ENCODE measurements at regions not wholly inside any gene's neighbourhood (a gene's known extent, or its start where the extent isn't known, plus 50 kb on each side); places are given as distances from the start of the nearest gene placed in this dataset.

- Histone ChIP-seq H3K9me3 (replicated peaks; ENCODE audit: insufficient read depth, low read length) (no peaks in the 10 kb centered on the region), H3K4me3 (ENCODE audit: low read length) (no peak overlapping the region), H3K9me2 (replicated peaks; ENCODE audit: insufficient read depth, low read length) (no peaks in the 10 kb centered on the region), H3K36me3 (replicated peaks; ENCODE audit: insufficient read depth, low read length) (no peaks in the 10 kb centered on the region), H2AFZ (ENCODE audit: low read length) (no peak overlapping the region), H3K9ac (ENCODE audit: low read length) (no peak overlapping the region), H3K4me2 (ENCODE audit: low read depth, low read length) (no peak overlapping the region), H3K4me1 (ENCODE audit: low read length) (no peaks in the 10 kb centered on the region), H3K27me3 (replicated peaks; ENCODE audit: insufficient read depth, low read length) (no peaks in the 10 kb centered on the region), H3K79me2 (ENCODE audit: low read length) (no peaks in the 10 kb centered on the region), H3F3A (ENCODE audit: insufficient read depth, low read length) (no peaks in the 10 kb centered on the region), H4K20me1 (ENCODE audit: insufficient read depth, low read length) (no peaks in the 10 kb centered on the region), H3K27ac (ENCODE audit: low read length) (no peak overlapping the region)
- DNase-seq = no peak
- TF ChIP-seq EZH2phosphoT487 (IDR thresholded peaks at IDR 0.05; ENCODE audit: low read length) (no peak), EZH2 (optimal IDR thresholded peaks at IDR 0.05; ENCODE audit: low read depth, low read length) (no peak), CTCF (IDR thresholded peaks at IDR 0.05; ENCODE audit: low read length) (no peak)
Measured at GRCh38 chr6:21859193-21859735, 265.7 kb downstream of the SOX4 start.

GRCh38 chr6:21861942-21862341 is 268.4 kb downstream of the SOX4 start:
- H3K4me3 ChIP-seq (ENCODE audit: low read length) = no peak overlapping the region
- H3K4me1 ChIP-seq (ENCODE audit: low read length) = no peaks in the 10 kb centered on the region
- TF ChIP-seq CTCF (IDR thresholded peaks at IDR 0.05; ENCODE audit: low read length) = no peak
- no peak for TF ChIP-seq EZH2 (optimal IDR thresholded peaks at IDR 0.05; ENCODE audit: low read depth, low read length)
- no peak for TF ChIP-seq EZH2phosphoT487 (IDR thresholded peaks at IDR 0.05; ENCODE audit: low read length)
- no peak for DNase-seq
- H2AFZ ChIP-seq (ENCODE audit: low read length) = no peak overlapping the region
- H3K27me3 ChIP-seq (replicated peaks; ENCODE audit: insufficient read depth, low read length) = no peaks in the 10 kb centered on the region
- H3K36me3 ChIP-seq (replicated peaks; ENCODE audit: insufficient read depth, low read length) = no peaks in the 10 kb centered on the region
- H3K9me3 ChIP-seq (replicated peaks; ENCODE audit: insufficient read depth, low read length) = no peaks in the 10 kb centered on the region
- no peak overlapping the region for H3K9ac ChIP-seq (ENCODE audit: low read length)
- H3F3A ChIP-seq (ENCODE audit: insufficient read depth, low read length) = no peaks in the 10 kb centered on the region
- H3K79me2 ChIP-seq (ENCODE audit: low read length) = no peaks in the 10 kb centered on the region
- H3K4me2 ChIP-seq (ENCODE audit: low read depth, low read length) = no peak overlapping the region
- no peaks in the 10 kb centered on the region for H3K9me2 ChIP-seq (replicated peaks; ENCODE audit: insufficient read depth, low read length)
- H4K20me1 ChIP-seq (ENCODE audit: insufficient read depth, low read length) = no peaks in the 10 kb centered on the region
- H3K27ac ChIP-seq (ENCODE audit: low read length) = no peak overlapping the region

GRCh38 chr6:21864206-21864605 is 270.7 kb downstream of the SOX4 start:
- DNase-seq = no peak
- H3K4me2 ChIP-seq (ENCODE audit: low read depth, low read length) = no peak overlapping the region
- no peaks in the 10 kb centered on the region for H3K4me1 ChIP-seq (ENCODE audit: low read length)
- TF ChIP-seq EZH2phosphoT487 (IDR thresholded peaks at IDR 0.05; ENCODE audit: low read length) (no peak), CTCF (IDR thresholded peaks at IDR 0.05; ENCODE audit: low read length) (no peak), EZH2 (optimal IDR thresholded peaks at IDR 0.05; ENCODE audit: low read depth, low read length) (no peak)
- no peak overlapping the region for H3K9ac ChIP-seq (ENCODE audit: low read length)
- no peaks in the 10 kb centered on the region for H4K20me1 ChIP-seq (ENCODE audit: insufficient read depth, low read length)
- no peaks in the 10 kb centered on the region for H3K27me3 ChIP-seq (replicated peaks; ENCODE audit: insufficient read depth, low read length)
- no peaks in the 10 kb centered on the region for H3K9me2 ChIP-seq (replicated peaks; ENCODE audit: insufficient read depth, low read length)
- no peak overlapping the region for H3K27ac ChIP-seq (ENCODE audit: low read length)
- no peaks in the 10 kb centered on the region for H3K79me2 ChIP-seq (ENCODE audit: low read length)
- no peaks in the 10 kb centered on the region for H3F3A ChIP-seq (ENCODE audit: insufficient read depth, low read length)
- no peak overlapping the region for H3K4me3 ChIP-seq (ENCODE audit: low read length)
- H3K36me3 ChIP-seq (replicated peaks; ENCODE audit: insufficient read depth, low read length) = no peaks in the 10 kb centered on the region
- no peak overlapping the region for H2AFZ ChIP-seq (ENCODE audit: low read length)
- H3K9me3 ChIP-seq (replicated peaks; ENCODE audit: insufficient read depth, low read length) = no peaks in the 10 kb centered on the region

Measured in MM.1S (cell line).